Glutamatergic neuron (in vitro differentiated cells): ENCODE measurements at regions not wholly inside any gene's neighbourhood (a gene's known extent, or its start where the extent isn't known, plus 50 kb on each side); places are given as distances from the start of the nearest gene placed in this dataset.

Experiments
- DNase-seq: peaks from one replicate; pipeline ENCODE4 v3.0.0; 2022
- H3K27ac Mint-ChIP-seq: one replicate; pipeline ENCODE4 v1.8.0; 2020; ENCODE audit warnings: mild to moderate bottlenecking, mixed read lengths, inconsistent platforms; ENCODE audit not compliant: unreplicated experiment
- H3K27me3 Mint-ChIP-seq: one replicate; pipeline ENCODE4 v1.8.0; 2020; ENCODE audit warnings: mild to moderate bottlenecking, moderate library complexity, mixed read lengths, inconsistent platforms; ENCODE audit not compliant: unreplicated experiment
- H3K36me3 Mint-ChIP-seq: one replicate; pipeline ENCODE4 v1.8.0; 2020; ENCODE audit warnings: mild to moderate bottlenecking, mixed read lengths, inconsistent platforms; ENCODE audit not compliant: unreplicated experiment
- H3K4me1 Mint-ChIP-seq: one replicate; pipeline ENCODE4 v1.8.0; 2020; ENCODE audit warnings: mild to moderate bottlenecking, low read depth, mixed read lengths, inconsistent platforms; ENCODE audit not compliant: unreplicated experiment
- H3K4me3 Mint-ChIP-seq: one replicate; pipeline ENCODE4 v1.8.0; 2020; ENCODE audit warnings: mild to moderate bottlenecking, mixed read lengths, inconsistent platforms; ENCODE audit not compliant: unreplicated experiment
- H3K9me3 Mint-ChIP-seq: one replicate; pipeline ENCODE4 v1.8.0; 2020; ENCODE audit warnings: mild to moderate bottlenecking, moderate library complexity, mixed read lengths, inconsistent platforms; ENCODE audit not compliant: unreplicated experiment
- CTCF ChIP-seq: fragments of 200-600 bp; sonication (generic); IDR thresholded peaks from one replicate; pipeline ENCODE4 v1.5.0; 2021; ENCODE audit not compliant: partially characterized antibody, unreplicated experiment

GRCh38 chr5:68409259-68409658 lies 193.7 kb downstream of the PIK3R1 start:
- H3K27me3 Mint-ChIP-seq = no peaks in the 10 kb centered on the region
- TF ChIP-seq CTCF = no peak

GRCh38 chr5:68411161-68411560 lies 195.6 kb downstream of the PIK3R1 start:
- Mint-ChIP-seq H3K4me1 (peaks cover 10% of the 10 kb centered on the region), H3K27ac (no peak overlapping the region), H3K27me3 (no peaks in the 10 kb centered on the region), H3K36me3 (no peaks in the 10 kb centered on the region), H3K4me3 (no peak overlapping the region), H3K9me3 (no peaks in the 10 kb centered on the region)
- DNase-seq = no peak
- no peak for TF ChIP-seq CTCF

More at GRCh38 chr5:68409259-68409658, 193.7 kb downstream of the PIK3R1 start:
- Mint-ChIP-seq H3K4me3 (no peak overlapping the region), H3K27ac (no peak overlapping the region), H3K9me3 (peaks cover 2% of the 10 kb centered on the region), H3K36me3 (no peaks in the 10 kb centered on the region), H3K4me1 (peaks cover 13% of the 10 kb centered on the region)
- DNase-seq = no peak

GRCh38 chr5:68415177-68416085 lies 199.9 kb downstream of the PIK3R1 start:
- no peak for TF ChIP-seq CTCF
- Mint-ChIP-seq H3K9me3 (peaks cover 5% of the 10 kb centered on the region), H3K4me3 (no peak overlapping the region), H3K27me3 (peaks cover 11% of the 10 kb centered on the region), H3K4me1 (peaks cover 27% of the 10 kb centered on the region), H3K27ac (peak overlapping the region; percentile 11), H3K36me3 (no peaks in the 10 kb centered on the region)
- DNase-seq = no peak

- TF ChIP-seq CTCF = no peak
- Mint-ChIP-seq H3K4me1 (peaks cover 35% of the 10 kb centered on the region), H3K9me3 (peaks cover 5% of the 10 kb centered on the region)
These were observed 201.2 kb downstream of the PIK3R1 start for GRCh38 chr5:68416714-68417113.

GRCh38 chr5:68418201-68418600 lies 202.6 kb downstream of the PIK3R1 start:
- no peak for TF ChIP-seq CTCF
- Mint-ChIP-seq H3K36me3 (no peaks in the 10 kb centered on the region), H3K27me3 (peaks cover 11% of the 10 kb centered on the region), H3K9me3 (peaks cover 5% of the 10 kb centered on the region), H3K4me1 (peaks cover 38% of the 10 kb centered on the region), H3K27ac (peak overlapping the region; percentile 74), H3K4me3 (no peak overlapping the region)
- DNase-seq = no peak

More at GRCh38 chr5:68416714-68417113, 201.2 kb downstream of the PIK3R1 start:
- H3K27ac Mint-ChIP-seq = no peak overlapping the region
- no peaks in the 10 kb centered on the region for H3K36me3 Mint-ChIP-seq
- H3K4me3 Mint-ChIP-seq = no peak overlapping the region
- H3K27me3 Mint-ChIP-seq = peaks cover 11% of the 10 kb centered on the region
- DNase-seq = no peak
